ENCODE measurements at regions not wholly inside any gene's neighbourhood (a gene's known extent, or its start where the extent isn't known, plus 50 kb on each side); places are given as distances from the start of the nearest gene placed in this dataset.

- no peak for DNase-seq
Observed at GRCh38 chr1:186620566-186621350, 59.5 kb downstream of the PTGS2 start.

- DNase-seq = peak; percentile 30
Observed at GRCh38 chr1:186618401-186619170, 61.6 kb downstream of the PTGS2 start.

GRCh38 chr1:186617926-186618325 is 62.3 kb downstream of the PTGS2 start:
- DNase-seq = no peak

- no peak for DNase-seq
Observed at GRCh38 chr1:186616511-186616910, 63.7 kb downstream of the PTGS2 start.

- no peak for DNase-seq
Observed at GRCh38 chr1:186615332-186615731, 64.9 kb downstream of the PTGS2 start.

- no peak for DNase-seq
Observed at GRCh38 chr1:186611156-186611555, 69.1 kb downstream of the PTGS2 start.

- no peak for DNase-seq
Observed at GRCh38 chr1:186609183-186609582, 71.0 kb downstream of the PTGS2 start.

- DNase-seq = peak; percentile 4
Observed at GRCh38 chr1:186605762-186606350, 74.4 kb downstream of the PTGS2 start.

- DNase-seq = no peak
Observed at GRCh38 chr1:186595969-186596368, 84.3 kb downstream of the PTGS2 start.

GRCh38 chr1:186578325-186579016 is 101.8 kb downstream of the PTGS2 start:
- DNase-seq = no peak

GRCh38 chr1:186577633-186578032 is 102.6 kb downstream of the PTGS2 start:
- no peak for DNase-seq

- DNase-seq = no peak
Observed at GRCh38 chr1:186577216-186577615, 103.0 kb downstream of the PTGS2 start.

- DNase-seq = no peak
Observed at GRCh38 chr1:186575348-186575747, 104.9 kb downstream of the PTGS2 start.

- DNase-seq = no peak
Observed at GRCh38 chr1:186574926-186575325, 105.3 kb downstream of the PTGS2 start.

- no peak for DNase-seq
Observed at GRCh38 chr1:186572509-186572908, 107.7 kb downstream of the PTGS2 start.

GRCh38 chr1:186571771-186572170 is 108.5 kb downstream of the PTGS2 start:
- DNase-seq = no peak

GRCh38 chr1:186569856-186570255 is 108.9 kb upstream of the PDC start:
- DNase-seq = no peak

- DNase-seq = no peak
Observed at GRCh38 chr1:186568221-186568620, 107.3 kb upstream of the PDC start.

GRCh38 chr1:186566140-186566855 is 105.4 kb upstream of the PDC start:
- DNase-seq = no peak

- DNase-seq = no peak
Observed at GRCh38 chr1:186564582-186564981, 103.7 kb upstream of the PDC start.

- DNase-seq = no peak
Observed at GRCh38 chr1:186559601-186560116, 98.7 kb upstream of the PDC start.

GRCh38 chr1:186557147-186557777 is 96.3 kb upstream of the PDC start:
- no peak for DNase-seq
